ENCODE measurements at regions not wholly inside any gene's neighbourhood (a gene's known extent, or its start where the extent isn't known, plus 50 kb on each side); places are given as distances from the start of the nearest gene placed in this dataset.

DNA sequence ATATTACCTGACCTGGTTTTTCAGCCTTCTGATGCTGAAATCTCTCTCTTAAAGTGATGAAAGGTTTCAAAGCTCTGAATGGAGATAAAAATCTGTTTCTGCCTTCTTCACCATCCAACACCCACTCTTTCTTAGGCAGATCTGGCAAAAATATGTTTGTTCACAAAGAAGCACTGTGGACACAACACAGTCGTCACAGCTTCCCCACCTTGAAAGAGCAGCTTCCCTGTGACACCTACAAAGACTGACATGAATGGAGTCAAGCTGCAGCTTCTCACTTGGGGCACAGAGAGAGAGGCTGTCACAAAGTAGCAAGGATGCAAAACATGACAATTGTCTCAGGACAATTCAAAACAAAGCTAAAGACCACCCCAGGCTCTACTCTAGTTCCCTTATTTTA lies 86.5 kb downstream of the ICOS start:
- DNase-seq (ENCODE audit: low spot score), result no peak

DNA sequence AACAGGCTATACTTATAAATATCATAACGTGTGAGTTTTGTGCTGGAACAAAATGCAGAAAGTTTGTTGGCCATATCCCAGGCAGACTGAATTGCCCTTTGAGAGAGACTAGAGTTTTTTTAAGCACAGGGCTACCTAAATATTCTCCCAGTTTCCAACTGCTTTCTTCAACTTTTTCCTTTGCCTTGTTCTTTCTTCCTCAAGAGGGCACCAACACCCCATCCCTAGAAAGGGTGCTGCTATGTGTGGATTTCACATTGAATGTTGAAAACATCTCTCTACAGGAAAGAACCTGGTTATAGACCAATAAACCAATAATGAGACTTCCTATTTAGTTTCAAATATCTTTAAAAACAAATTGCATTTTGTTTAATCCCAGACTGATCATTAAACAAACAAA lies 87.9 kb downstream of the ICOS start:
- TF ChIP-seq, protein P1, sequence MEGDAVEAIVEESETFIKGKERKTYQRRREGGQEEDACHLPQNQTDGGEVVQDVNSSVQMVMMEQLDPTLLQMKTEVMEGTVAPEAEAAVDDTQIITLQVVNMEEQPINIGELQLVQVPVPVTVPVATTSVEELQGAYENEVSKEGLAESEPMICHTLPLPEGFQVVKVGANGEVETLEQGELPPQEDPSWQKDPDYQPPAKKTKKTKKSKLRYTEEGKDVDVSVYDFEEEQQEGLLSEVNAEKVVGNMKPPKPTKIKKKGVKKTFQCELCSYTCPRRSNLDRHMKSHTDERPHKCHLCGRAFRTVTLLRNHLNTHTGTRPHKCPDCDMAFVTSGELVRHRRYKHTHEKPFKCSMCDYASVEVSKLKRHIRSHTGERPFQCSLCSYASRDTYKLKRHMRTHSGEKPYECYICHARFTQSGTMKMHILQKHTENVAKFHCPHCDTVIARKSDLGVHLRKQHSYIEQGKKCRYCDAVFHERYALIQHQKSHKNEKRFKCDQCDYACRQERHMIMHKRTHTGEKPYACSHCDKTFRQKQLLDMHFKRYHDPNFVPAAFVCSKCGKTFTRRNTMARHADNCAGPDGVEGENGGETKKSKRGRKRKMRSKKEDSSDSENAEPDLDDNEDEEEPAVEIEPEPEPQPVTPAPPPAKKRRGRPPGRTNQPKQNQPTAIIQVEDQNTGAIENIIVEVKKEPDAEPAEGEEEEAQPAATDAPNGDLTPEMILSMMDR (IDR thresholded peaks at IDR 0.05), result no peak
- peak; percentile 58 for ATAC-seq (ENCODE audit: low FRiP score)
- DNase-seq (ENCODE audit: low spot score), result no peak

More for the DNA sequence above, 86.5 kb downstream of the ICOS start:
- TF ChIP-seq, protein P1 (IDR thresholded peaks at IDR 0.05), result no peak
- no peak for ATAC-seq (ENCODE audit: low FRiP score)

DNA sequence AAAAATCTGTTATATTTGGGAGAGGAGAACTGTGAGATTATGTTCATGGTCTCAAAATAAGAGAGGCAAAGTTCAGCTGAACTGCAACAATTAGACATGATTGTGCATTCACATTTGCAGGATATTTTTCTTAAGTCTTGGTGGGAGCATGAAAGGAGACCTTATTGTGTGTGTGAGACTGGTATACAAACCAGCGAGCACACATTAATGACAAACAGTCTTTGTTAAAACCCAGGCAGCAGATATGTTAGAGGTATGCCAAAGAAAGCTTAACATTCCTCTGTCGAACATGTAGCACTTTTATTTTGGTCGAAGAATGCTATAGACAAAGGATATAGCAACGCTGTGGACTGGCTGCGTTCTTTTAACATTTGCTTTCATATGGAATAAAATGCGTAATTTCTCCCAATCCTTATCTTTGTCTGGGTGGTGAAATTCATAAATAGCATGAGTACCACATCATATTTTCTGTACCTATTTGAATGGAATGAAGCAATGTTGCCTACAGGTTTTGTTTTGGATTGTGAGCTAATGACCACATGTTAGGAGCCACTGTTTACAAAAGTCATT lies 88.4 kb downstream of the ICOS start:
- TF ChIP-seq, protein P1 (IDR thresholded peaks at IDR 0.05), result no peak
- DNase-seq (ENCODE audit: low spot score) (no peak), ATAC-seq (ENCODE audit: low FRiP score) (no peak)

DNA sequence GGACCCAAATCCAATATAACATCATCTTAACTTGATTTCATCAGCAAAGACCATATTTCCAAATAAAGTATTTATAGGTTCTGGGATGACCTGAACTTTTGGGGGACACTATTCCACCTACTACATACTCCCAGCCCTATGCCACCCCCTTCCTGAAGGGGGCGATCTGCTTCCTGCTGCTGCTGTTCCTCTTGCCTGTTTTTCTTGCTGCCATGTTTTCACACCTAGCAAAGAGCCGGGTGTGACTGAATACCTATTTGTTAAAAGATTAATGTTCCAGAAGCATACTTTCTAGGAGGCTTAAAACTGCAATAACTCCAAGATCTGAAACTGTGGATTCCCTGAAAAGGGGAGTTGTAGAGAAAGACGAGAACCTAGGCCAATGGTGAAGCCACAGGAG lies 89.7 kb downstream of the ICOS start:
- TF ChIP-seq, protein P1 (IDR thresholded peaks at IDR 0.05), result no peak
- DNase-seq (ENCODE audit: low spot score) (no peak), ATAC-seq (ENCODE audit: low FRiP score) (no peak)

DNA sequence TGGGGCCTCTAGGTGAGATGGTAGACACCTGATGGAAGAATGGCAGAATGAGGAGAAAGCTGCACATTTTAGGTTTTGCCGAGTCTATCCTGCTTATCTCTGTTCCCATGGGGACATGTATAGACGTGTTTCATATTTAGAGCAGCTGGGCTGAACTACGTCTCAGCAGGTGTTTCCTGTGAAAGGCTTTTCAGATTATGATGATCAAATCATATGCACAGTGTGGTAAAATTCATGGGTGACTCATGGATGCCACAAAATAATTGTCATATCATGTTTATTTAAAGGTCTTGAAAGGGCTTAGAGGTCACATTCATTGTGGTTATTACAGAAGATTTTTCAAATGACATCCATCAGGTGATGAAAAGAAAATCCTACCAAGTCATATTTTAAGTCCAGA lies 90.5 kb downstream of the ICOS start:
- ATAC-seq (ENCODE audit: low FRiP score) (no peak), DNase-seq (ENCODE audit: low spot score) (no peak)
- TF ChIP-seq, protein P1 (IDR thresholded peaks at IDR 0.05), result no peak

DNA sequence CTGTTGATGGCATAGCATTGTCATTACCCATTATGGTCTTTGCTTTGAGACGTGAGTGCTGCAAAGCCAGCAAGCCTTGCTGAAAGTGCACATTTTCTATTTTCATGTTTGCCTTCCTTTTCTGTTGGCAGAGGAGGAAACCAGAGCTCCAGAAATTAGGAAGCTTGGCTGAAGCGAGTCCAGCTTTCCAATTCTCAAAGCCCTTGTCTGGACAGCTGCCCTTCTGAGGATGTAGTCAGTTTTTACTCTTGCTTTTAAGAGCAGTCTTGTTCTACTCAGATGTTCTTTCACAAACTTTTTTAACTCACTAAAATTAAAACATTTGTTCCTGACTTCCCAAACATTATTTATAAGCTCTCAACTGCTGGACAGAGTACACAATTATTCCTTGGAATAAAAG lies 93.8 kb downstream of the ICOS start:
- DNase-seq (ENCODE audit: low spot score) (no peak), ATAC-seq (ENCODE audit: low FRiP score) (no peak)
- TF ChIP-seq, protein P1 (IDR thresholded peaks at IDR 0.05), result no peak

DNA sequence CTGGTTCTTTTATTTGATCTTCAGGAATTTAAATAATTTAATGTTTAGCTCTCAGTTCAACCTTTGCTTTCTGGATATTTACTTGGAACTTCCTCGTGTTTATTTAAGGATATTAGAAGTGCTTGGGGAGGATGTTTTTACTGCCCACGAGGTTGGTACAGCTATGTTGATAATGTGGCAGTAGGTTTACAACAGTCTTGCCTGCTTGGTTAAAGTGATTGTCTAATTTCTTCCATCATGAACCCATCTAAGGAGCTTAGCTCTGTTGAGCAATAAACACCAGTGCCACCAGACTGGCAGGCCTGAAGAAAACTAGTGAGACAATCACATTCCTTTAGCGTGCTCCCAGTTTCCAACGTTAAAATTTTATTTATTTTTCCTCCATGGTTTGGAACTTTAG lies 94.5 kb downstream of the ICOS start:
- no peak for DNase-seq (ENCODE audit: low spot score)
- TF ChIP-seq, protein P1 (IDR thresholded peaks at IDR 0.05), result no peak
- no peak for ATAC-seq (ENCODE audit: low FRiP score)
